ENCODE measurements at regions not wholly inside any gene's neighbourhood (a gene's known extent, or its start where the extent isn't known, plus 50 kb on each side); places are given as distances from the start of the nearest gene placed in this dataset.
"Not testable (repeated sequence)": the region's sequence is repeated elsewhere in the genome, so short reads cannot be mapped to it uniquely, and the experiment has no call there.

GRCh38 chr4:38468339-38468866 lies 195.6 kb upstream of the KLF3 start:
- 46 to 62% methylated on average over 3 of the region's 3 CpGs for WGBS, 2 donors
- no peak for DNase-seq (ENCODE audit: low spot score in 2 of 2)
- no peak overlapping the region for H3K4me3 ChIP-seq (ENCODE audit: low read depth, poor library complexity, severe bottlenecking)
- TF ChIP-seq CTCF (IDR thresholded peaks at IDR 0.05) (no peak), POLR2A (IDR thresholded peaks at IDR 0.05) (no peak)
- intact Hi-C loops (cut with DNase I; ENCODE audit: low total_unique reads): loop anchor here (5.0 kb wide), 1 partner anchor 94 kb away; no protein-coding TSS in a partner anchor

- intact Hi-C loops (cut with DNase I; ENCODE audit: low total_unique reads): loop anchor here (5.0 kb wide), 1 partner anchor 93 kb away; no protein-coding TSS in a partner anchor
- no peak for DNase-seq (ENCODE audit: low spot score in 2 of 2)
- no peak overlapping the region for H3K4me3 ChIP-seq (ENCODE audit: low read depth, poor library complexity, severe bottlenecking)
- 49 to 50% methylated on average over 3 of the region's 3 CpGs for WGBS, 2 donors
- TF ChIP-seq CTCF (IDR thresholded peaks at IDR 0.05): no peak
- TF ChIP-seq POLR2A (IDR thresholded peaks at IDR 0.05): no peak
Observed at GRCh38 chr4:38469410-38469809, 194.6 kb upstream of the KLF3 start.

GRCh38 chr4:38470735-38471262 lies 193.2 kb upstream of the KLF3 start:
- no peak for TF ChIP-seq CTCF (IDR thresholded peaks at IDR 0.05)
- TF ChIP-seq POLR2A (IDR thresholded peaks at IDR 0.05): no peak
- 91 to 96% methylated on average over 2 of the region's 2 CpGs for WGBS, 2 donors
- intact Hi-C loops (cut with DNase I; ENCODE audit: low total_unique reads): no loop called here
- no peak overlapping the region for H3K4me3 ChIP-seq (ENCODE audit: low read depth, poor library complexity, severe bottlenecking)
- no peak for DNase-seq (ENCODE audit: low spot score in 2 of 2)

GRCh38 chr4:38482696-38483095 lies 181.3 kb upstream of the KLF3 start:
- WGBS, 2 donors: 52 to 56% methylated on average over 1 of the region's 1 CpG

GRCh38 chr4:38483628-38484027 lies 180.4 kb upstream of the KLF3 start:
- intact Hi-C loops (cut with DNase I; ENCODE audit: low total_unique reads); DNase-seq (ENCODE audit: low spot score in 2 of 2); H3K4me3 ChIP-seq (ENCODE audit: low read depth, poor library complexity, severe bottlenecking): not testable (repeated sequence)

More at GRCh38 chr4:38482696-38483095, 181.3 kb upstream of the KLF3 start:
- TF ChIP-seq POLR2A (IDR thresholded peaks at IDR 0.05) (no peak), CTCF (IDR thresholded peaks at IDR 0.05) (no peak)
- intact Hi-C loops (cut with DNase I; ENCODE audit: low total_unique reads): no loop called here
- DNase-seq (ENCODE audit: low spot score in 2 of 2): no peak
- no peak overlapping the region for H3K4me3 ChIP-seq (ENCODE audit: low read depth, poor library complexity, severe bottlenecking)

- TF ChIP-seq CTCF (IDR thresholded peaks at IDR 0.05) (no peak), POLR2A (IDR thresholded peaks at IDR 0.05) (no peak)
- WGBS, 2 donors: 70 to 76% methylated on average over 9 of the region's 9 CpGs
- no peak overlapping the region for H3K4me3 ChIP-seq (ENCODE audit: low read depth, poor library complexity, severe bottlenecking)
- DNase-seq (ENCODE audit: low spot score in 2 of 2): no peak
- intact Hi-C loops (cut with DNase I; ENCODE audit: low total_unique reads): no loop called here
Observed at GRCh38 chr4:38489011-38489861, 174.8 kb upstream of the KLF3 start.
